ENCODE measurements at regions not wholly inside any gene's neighbourhood (a gene's known extent, or its start where the extent isn't known, plus 50 kb on each side); places are given as distances from the start of the nearest gene placed in this dataset.

GRCh38 chr22:34570408-34570807, 495.6 kb upstream of the ISX start:
- H3K4me3 ChIP-seq (ENCODE audit: low read depth, low read length) = no peak overlapping the region
- DNase-seq (ENCODE audit: low read depth) = no peak
- TF ChIP-seq, protein P1, sequence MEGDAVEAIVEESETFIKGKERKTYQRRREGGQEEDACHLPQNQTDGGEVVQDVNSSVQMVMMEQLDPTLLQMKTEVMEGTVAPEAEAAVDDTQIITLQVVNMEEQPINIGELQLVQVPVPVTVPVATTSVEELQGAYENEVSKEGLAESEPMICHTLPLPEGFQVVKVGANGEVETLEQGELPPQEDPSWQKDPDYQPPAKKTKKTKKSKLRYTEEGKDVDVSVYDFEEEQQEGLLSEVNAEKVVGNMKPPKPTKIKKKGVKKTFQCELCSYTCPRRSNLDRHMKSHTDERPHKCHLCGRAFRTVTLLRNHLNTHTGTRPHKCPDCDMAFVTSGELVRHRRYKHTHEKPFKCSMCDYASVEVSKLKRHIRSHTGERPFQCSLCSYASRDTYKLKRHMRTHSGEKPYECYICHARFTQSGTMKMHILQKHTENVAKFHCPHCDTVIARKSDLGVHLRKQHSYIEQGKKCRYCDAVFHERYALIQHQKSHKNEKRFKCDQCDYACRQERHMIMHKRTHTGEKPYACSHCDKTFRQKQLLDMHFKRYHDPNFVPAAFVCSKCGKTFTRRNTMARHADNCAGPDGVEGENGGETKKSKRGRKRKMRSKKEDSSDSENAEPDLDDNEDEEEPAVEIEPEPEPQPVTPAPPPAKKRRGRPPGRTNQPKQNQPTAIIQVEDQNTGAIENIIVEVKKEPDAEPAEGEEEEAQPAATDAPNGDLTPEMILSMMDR (IDR thresholded peaks at IDR 0.05; ENCODE audit: control insufficient read depth, extremely low read depth, insufficient read depth) = no peak

- H3K4me3 ChIP-seq (ENCODE audit: low read depth, low read length) = no peak overlapping the region
- no peak for DNase-seq (ENCODE audit: low read depth)
- TF ChIP-seq, protein P1 (IDR thresholded peaks at IDR 0.05; ENCODE audit: control insufficient read depth, extremely low read depth, insufficient read depth) = no peak
These were observed 486.4 kb upstream of the ISX start for GRCh38 chr22:34579519-34579918.

DNA sequence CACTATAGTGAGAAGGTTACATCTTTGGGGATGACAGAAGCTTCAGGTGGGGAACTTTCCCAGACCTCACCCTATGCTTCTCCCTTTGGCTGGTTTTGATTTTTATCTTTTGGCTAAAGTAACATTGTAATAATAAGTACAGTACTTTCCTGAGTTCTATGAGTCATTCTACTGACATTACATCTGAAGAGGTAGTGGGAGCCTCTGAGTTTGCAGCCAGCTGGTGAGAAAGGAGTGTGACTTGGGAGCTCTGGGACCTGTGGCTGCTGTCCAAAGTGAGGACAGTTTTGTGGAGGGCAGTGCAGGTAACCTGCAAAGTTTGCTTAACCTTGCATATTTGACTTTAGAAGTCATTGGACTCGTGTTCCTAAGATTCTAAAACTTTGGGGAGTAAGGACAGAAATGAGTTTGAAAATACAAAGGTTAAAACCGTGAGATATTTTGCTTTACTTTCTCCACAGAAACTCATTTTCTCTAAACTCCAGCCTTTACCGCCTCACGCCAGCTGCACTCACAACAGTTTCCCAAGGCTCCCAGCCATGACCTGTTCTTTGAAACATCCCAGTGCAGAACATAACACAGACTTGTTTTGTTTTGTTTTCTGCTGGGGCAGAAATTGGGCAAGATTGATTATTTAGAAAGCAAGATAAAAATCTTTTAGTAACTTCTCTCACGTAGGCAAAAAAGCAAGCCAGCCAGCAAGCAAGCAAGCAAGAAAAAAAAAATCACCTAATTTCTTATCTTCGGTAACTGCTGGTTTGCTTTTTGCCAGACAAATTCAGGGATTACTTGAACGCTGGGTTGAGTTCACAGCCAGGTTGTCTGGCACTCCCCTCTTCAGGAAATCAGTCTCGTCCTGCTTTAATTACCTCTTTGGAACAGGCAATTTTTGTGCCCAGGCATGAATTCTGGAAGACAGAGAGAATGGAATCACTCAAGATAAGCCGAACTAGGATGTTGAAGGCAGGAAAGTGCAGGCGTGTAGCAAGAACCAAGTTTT, 478.3 kb upstream of the ISX start:
- peak; percentile 1 for DNase-seq (ENCODE audit: low read depth)
- TF ChIP-seq, protein P1 (IDR thresholded peaks at IDR 0.05; ENCODE audit: control insufficient read depth, extremely low read depth, insufficient read depth) = no peak
- H3K4me3 ChIP-seq (ENCODE audit: low read depth, low read length) = no peak overlapping the region

GRCh38 chr22:34588871-34589545, 476.9 kb upstream of the ISX start:
- TF ChIP-seq, protein P1 (IDR thresholded peaks at IDR 0.05; ENCODE audit: control insufficient read depth, extremely low read depth, insufficient read depth) = peak; percentile 35
- no peak overlapping the region for H3K4me3 ChIP-seq (ENCODE audit: low read depth, low read length)

DNA sequence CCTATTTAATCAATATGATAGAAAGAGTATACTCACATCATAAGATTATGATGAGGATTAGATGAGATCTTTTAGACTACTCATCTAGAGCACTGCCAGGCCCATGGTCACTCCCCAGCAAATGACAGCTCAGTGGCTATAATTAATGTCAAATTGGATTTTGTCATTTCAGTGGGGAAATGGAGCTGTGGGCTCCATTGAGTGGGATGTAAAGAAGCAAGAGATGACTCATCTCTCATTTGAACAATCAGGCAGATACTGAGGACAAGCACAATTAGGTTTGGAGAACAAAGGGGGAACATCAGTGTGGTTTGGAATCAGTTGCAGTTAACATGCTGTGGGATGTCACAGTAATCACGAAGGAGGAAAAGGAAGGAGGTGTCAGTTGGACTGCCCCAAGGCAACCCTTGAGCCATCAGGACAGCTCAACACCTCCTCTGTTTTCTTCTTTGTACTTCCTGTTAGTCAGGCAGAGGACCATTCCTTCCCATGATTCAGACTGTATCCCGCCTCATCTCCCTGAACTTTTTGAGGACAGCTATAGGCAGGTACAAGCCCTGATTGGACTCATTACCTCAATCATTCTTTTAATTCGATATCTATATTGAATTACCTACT, 473.7 kb upstream of the ISX start:
- TF ChIP-seq, protein P1 (IDR thresholded peaks at IDR 0.05; ENCODE audit: control insufficient read depth, extremely low read depth, insufficient read depth) = no peak
- no peak for DNase-seq (ENCODE audit: low read depth)
- no peak overlapping the region for H3K4me3 ChIP-seq (ENCODE audit: low read depth, low read length)

More at GRCh38 chr22:34588871-34589545, 476.9 kb upstream of the ISX start:
- DNase-seq (ENCODE audit: low read depth) = no peak

DNA sequence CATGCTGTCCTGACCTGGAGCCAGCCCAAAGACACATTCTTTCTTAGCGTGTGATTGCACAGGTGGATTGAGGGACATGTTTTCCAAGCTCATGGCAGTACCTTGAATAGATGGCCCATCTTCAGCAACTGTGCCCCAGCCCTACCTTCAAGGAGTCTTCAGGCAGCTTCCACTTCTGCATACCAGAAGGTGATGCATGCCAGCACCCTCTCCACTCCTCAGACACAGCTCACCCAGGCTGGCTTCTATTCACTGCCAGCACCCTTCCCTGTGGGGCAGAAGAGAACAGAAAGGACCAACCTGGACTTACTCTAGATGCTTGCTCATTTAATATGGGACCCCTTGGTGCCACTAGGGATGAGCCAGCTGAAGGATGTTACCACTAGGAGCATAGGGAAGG, 466.4 kb upstream of the ISX start:
- no peak overlapping the region for H3K4me3 ChIP-seq (ENCODE audit: low read depth, low read length)
- no peak for DNase-seq (ENCODE audit: low read depth)
- TF ChIP-seq, protein P1 (IDR thresholded peaks at IDR 0.05; ENCODE audit: control insufficient read depth, extremely low read depth, insufficient read depth) = no peak

All from LNCaP clone FGC (cell line).